AG10803 (cell line): ENCODE measurements at regions not wholly inside any gene's neighbourhood (a gene's known extent, or its start where the extent isn't known, plus 50 kb on each side); places are given as distances from the start of the nearest gene placed in this dataset.
"Not testable (repeated sequence)": the region's sequence is repeated elsewhere in the genome, so short reads cannot be mapped to it uniquely, and the experiment has no call there.

Experiments used
- DNase-seq: peaks from one replicate; pipeline ENCODE4 v3.0.0; 2010; ENCODE audit warnings: low read depth
- H3K4me3 ChIP-seq: 2 replicates; pipeline ENCODE4 v1.5.1; 2011; ENCODE audit warnings: mild to moderate bottlenecking, low read length, control low read depth
- CTCF ChIP-seq: conservative IDR thresholded peaks from 2 replicates; pipeline ENCODE4 v1.5.1; 2011; ENCODE audit warnings: mild to moderate bottlenecking, low read length, control low read depth, inconsistent platforms

DNA sequence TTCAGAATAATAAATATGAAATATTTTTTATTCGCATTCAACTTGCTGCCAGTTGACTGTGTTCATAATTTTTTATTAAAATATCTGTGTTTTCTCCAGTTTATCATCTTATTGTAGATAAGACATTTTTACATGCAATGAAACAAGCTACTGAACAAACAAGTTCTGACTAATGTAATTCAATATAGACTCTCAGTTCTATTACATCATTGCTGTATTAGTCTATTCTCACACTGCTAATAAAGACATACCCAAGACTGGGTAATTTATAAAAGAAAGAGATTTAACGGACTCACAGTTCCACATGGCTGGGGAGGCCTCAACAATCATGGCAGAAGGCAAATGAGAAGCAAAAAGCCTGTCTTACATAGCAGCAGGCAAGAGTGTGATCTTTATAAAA lies 1357.7 kb upstream of the CITED2 start:
- TF ChIP-seq CTCF = no peak
- no peak for DNase-seq
- H3K4me3 ChIP-seq = no peak overlapping the region

GRCh38 chr6:140731741-140732140 lies 1357.3 kb upstream of the CITED2 start:
- no peak overlapping the region for H3K4me3 ChIP-seq
- TF ChIP-seq CTCF = no peak
- no peak for DNase-seq

DNA sequence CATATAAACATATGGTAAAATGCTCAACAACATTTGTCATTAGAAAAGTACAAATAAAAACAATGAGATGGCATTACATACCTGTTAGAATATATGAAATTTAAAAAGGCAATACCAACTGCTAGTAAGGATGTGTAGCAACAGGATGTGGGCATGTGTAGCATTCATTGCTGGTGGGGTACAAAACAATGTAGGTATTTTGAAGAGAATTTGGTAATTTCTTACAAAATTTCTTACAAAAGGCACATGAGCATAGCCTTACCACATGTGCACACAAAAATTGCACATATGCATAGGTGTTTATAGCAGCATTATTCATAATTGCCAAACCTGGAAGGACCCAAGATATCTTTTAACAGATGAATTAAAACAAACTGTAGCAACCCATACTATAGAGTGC lies 1355.1 kb upstream of the CITED2 start:
- no peak for TF ChIP-seq CTCF
- DNase-seq = peak; percentile 47
- H3K4me3 ChIP-seq = no peak overlapping the region

DNA sequence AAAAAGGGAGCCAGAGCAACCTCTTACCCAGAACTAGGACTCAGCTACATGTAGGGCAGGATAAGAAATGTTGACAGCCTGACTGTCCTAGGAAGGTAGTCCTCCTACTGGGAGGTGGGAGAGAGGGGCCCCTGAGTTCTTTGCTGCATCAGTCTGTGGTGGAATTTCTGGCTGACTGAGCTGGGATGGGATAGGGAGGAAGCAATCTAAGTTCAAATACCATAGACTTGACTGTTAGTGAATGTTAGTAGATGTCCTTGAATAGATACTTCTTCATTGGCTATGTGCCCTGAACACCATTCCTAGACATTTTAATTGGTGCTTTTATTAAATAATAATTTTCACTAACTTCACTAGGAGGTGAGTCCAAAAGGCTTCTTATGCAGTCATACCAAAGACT lies 1343.6 kb upstream of the CITED2 start:
- no peak overlapping the region for H3K4me3 ChIP-seq
- TF ChIP-seq CTCF = no peak
- peak; percentile 15 for DNase-seq

- no peak overlapping the region for H3K4me3 ChIP-seq
- no peak for TF ChIP-seq CTCF
- no peak for DNase-seq
Observed at GRCh38 chr6:140713495-140713894, 1339.0 kb upstream of the CITED2 start.

DNA sequence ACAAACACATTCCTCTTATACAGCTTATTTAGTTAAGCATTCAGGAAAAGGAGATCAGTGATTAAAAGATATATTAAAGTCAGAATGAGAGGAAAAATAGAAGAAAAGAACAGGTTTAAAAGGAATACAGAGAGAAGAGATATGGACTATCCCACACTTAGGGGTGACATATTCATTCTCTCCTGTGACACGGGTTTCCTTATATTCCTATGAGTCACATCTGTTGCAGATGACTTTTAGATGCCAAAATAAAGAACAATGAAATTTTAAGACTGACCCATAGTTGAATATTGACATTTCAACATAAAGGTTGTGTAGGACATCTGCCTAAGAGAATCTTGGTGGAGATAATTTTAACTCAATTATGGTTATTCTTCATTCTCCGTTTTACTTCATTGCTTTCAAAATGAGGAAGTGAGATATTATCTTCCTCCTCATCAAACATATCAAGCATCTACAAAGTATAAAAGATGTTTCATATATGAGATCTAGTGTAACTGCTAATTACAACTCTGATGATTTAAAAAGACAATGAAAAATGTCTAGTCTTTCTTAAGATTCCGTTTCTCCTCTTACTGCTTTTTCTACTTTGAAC lies 1336.7 kb upstream of the CITED2 start:
- DNase-seq = no peak
- no peak for TF ChIP-seq CTCF
- H3K4me3 ChIP-seq = no peak overlapping the region

- DNase-seq = peak; percentile 3
- H3K4me3 ChIP-seq = no peak overlapping the region
- TF ChIP-seq CTCF = no peak
Observed at GRCh38 chr6:140708441-140708840, 1334.0 kb upstream of the CITED2 start.

GRCh38 chr6:140704008-140704407 lies 1329.6 kb upstream of the CITED2 start:
- H3K4me3 ChIP-seq, DNase-seq: not testable (repeated sequence)
